HepG2 (cell line): ENCODE measurements at regions not wholly inside any gene's neighbourhood (a gene's known extent, or its start where the extent isn't known, plus 50 kb on each side); places are given as distances from the start of the nearest gene placed in this dataset.

Experiments
- ATF4 ChIP-seq, 2 experiments: fragments of 450-650 bp in 1 of 2; sonication (generic) in 1 of 2; formaldehyde crosslinking; IDR thresholded peaks; 2 replicates each; pipeline versions ENCODE4 v1.5.0 to v1.8.0; 2020 to 2022; ENCODE audit warnings: mild to moderate bottlenecking in 1 of 2, missing genetic modification reagents in 1 of 2
- CTCF ChIP-seq: sonication (generic); formaldehyde crosslinking; IDR thresholded peaks from 2 replicates; pipeline ENCODE4 v1.5.0; 2020; ENCODE audit warnings: mild to moderate bottlenecking, missing genetic modification reagents, moderate library complexity
- TCF12 ChIP-seq, 2 experiments: fragments of 450-650 bp in 1 of 2; sonication (generic) in 1 of 2; formaldehyde crosslinking in 1 of 2; IDR thresholded peaks; 2 replicates each; pipeline versions ENCODE4 v1.6.1 to v1.8.0; 2017 to 2022; ENCODE audit warnings: antibody characterized with exemption in 1 of 2, mild to moderate bottlenecking in 1 of 2, missing genetic modification reagents in 1 of 2, moderate library complexity in 1 of 2
- ZNF292 ChIP-seq: sonication (generic); formaldehyde crosslinking; IDR thresholded peaks from 2 replicates; pipeline ENCODE4 v1.8.1; 2022; ENCODE audit warnings: mild to moderate bottlenecking, low read depth, missing genetic modification reagents, borderline replicate concordance
- ZNF558 ChIP-seq: sonication (generic); formaldehyde crosslinking; IDR thresholded peaks from 2 replicates; pipeline ENCODE4 v1.9.0; 2022; ENCODE audit warnings: mild to moderate bottlenecking, missing genetic modification reagents, borderline replicate concordance

- TF ChIP-seq ZNF292: no peak
- TF ChIP-seq TCF12 (IDR thresholded peaks at IDR 0.05): no peak
- TF ChIP-seq TCF12 (CRISPR knock-in tag; IDR thresholded peaks at IDR 0.05): no peak
- no peak for TF ChIP-seq ZNF558 (CRISPR knock-in tag)
- TF ChIP-seq ATF4 (CRISPR knock-in tag; IDR thresholded peaks at IDR 0.05): no peak
- TF ChIP-seq CTCF (CRISPR knock-in tag): no peak
Measured at GRCh38 chr5:104840284-104840683, 1277.7 kb upstream of the NUDT12 start.
